ENCODE measurements at regions not wholly inside any gene's neighbourhood (a gene's known extent, or its start where the extent isn't known, plus 50 kb on each side); places are given as distances from the start of the nearest gene placed in this dataset.

- TF ChIP-seq CTCF (IDR thresholded peaks at IDR 0.05) = no peak
- TF ChIP-seq EZH2 (IDR thresholded peaks at IDR 0.05; ENCODE audit: borderline replicate concordance, insufficient read depth, low read depth, low read length, poor library complexity, severe bottlenecking) = no peak
These were observed 958.8 kb downstream of the PCDH18 start for GRCh38 chr4:136573460-136573859.
